GM23248 (cell line): ENCODE measurements at regions not wholly inside any gene's neighbourhood (a gene's known extent, or its start where the extent isn't known, plus 50 kb on each side); places are given as distances from the start of the nearest gene placed in this dataset.

Experiments used
- DNase-seq: peaks from one replicate; pipeline ENCODE4 v3.0.0-alpha.2; 2015
- H2AFZ ChIP-seq: fragments of 200-600 bp; sonication (generic); 2 replicates; pipeline ENCODE4 v1.6.1; 2016; ENCODE audit warnings: antibody characterized with exemption
- H3F3A ChIP-seq: fragments of 200-600 bp; sonication (generic); 2 replicates; pipeline ENCODE4 v1.6.1; 2016; ENCODE audit warnings: mild to moderate bottlenecking, antibody characterized with exemption, mixed run types; ENCODE audit not compliant: insufficient read depth
- H3K27ac ChIP-seq: fragments of 200-600 bp; sonication (generic); 2 replicates; pipeline ENCODE4 v1.5.1; 2016; ENCODE audit warnings: mild to moderate bottlenecking
- H3K27me3 ChIP-seq: fragments of 200-600 bp; sonication (generic); replicated peaks from 2 replicates; pipeline ENCODE4 v1.6.1; 2016; ENCODE audit warnings: mild to moderate bottlenecking; ENCODE audit not compliant: insufficient read depth
- H3K36me3 ChIP-seq: fragments of 200-600 bp; sonication (generic); 2 replicates; pipeline ENCODE4 v1.6.1; 2016; ENCODE audit warnings: low read depth, mild to moderate bottlenecking
- H3K4me1 ChIP-seq: fragments of 200-600 bp; sonication (generic); 2 replicates; pipeline ENCODE4 v1.6.1; 2016; ENCODE audit warnings: mild to moderate bottlenecking; ENCODE audit not compliant: insufficient read depth
- H3K4me2 ChIP-seq: fragments of 200-600 bp; sonication (generic); one replicate; pipeline ENCODE4 v1.6.1; 2016; ENCODE audit warnings: mild to moderate bottlenecking; ENCODE audit not compliant: unreplicated experiment
- H3K4me3 ChIP-seq: fragments of 200-600 bp; sonication (generic); 2 replicates; pipeline ENCODE4 v1.5.1; 2016; ENCODE audit warnings: mild to moderate bottlenecking
- H3K79me2 ChIP-seq: fragments of 200-600 bp; sonication (generic); 2 replicates; pipeline ENCODE4 v1.6.1; 2016; ENCODE audit warnings: mild to moderate bottlenecking; ENCODE audit not compliant: insufficient read depth
- H3K9ac ChIP-seq: fragments of 200-600 bp; sonication (generic); 2 replicates; pipeline ENCODE4 v1.6.1; 2016; ENCODE audit warnings: mild to moderate bottlenecking
- H3K9me2 ChIP-seq: fragments of 200-600 bp; sonication (generic); 2 replicates; pipeline ENCODE4 v1.6.1; 2016; ENCODE audit warnings: mixed run types, mild to moderate bottlenecking, moderate library complexity; ENCODE audit not compliant: insufficient read depth
- H3K9me3 ChIP-seq: fragments of 200-600 bp; sonication (generic); one replicate; pipeline ENCODE4 v1.6.1; 2017; ENCODE audit warnings: low read depth
- H4K20me1 ChIP-seq: fragments of 200-600 bp; sonication (generic); 2 replicates; pipeline ENCODE4 v1.6.0; 2016; ENCODE audit not compliant: insufficient read depth
- EZH2 ChIP-seq: fragments of 200-600 bp; sonication (generic); IDR thresholded peaks from 2 replicates; pipeline ENCODE4 v1.6.1; 2018; ENCODE audit warnings: antibody characterized with exemption, mild to moderate bottlenecking; ENCODE audit not compliant: insufficient read depth, poor library complexity, severe bottlenecking
- EZH2phosphoT487 ChIP-seq: fragments of 200-600 bp; sonication (generic); IDR thresholded peaks from 2 replicates; pipeline ENCODE4 v1.6.1; 2018; ENCODE audit warnings: antibody characterized with exemption, moderate library complexity, mild to moderate bottlenecking, low read depth; ENCODE audit not compliant: insufficient read depth
- WGBS, 2 experiments: methylation state at CpG; one replicate each; pipeline ENCODE4 v1.1.6; 2015 to 2017; ENCODE audit warnings: low lambda C conversion rate in 2 of 2, low coverage in 1 of 2; ENCODE audit errors: missing lambda C conversion rate in 2 of 2; 5-methylcytosine and 5-hydroxymethylcytosine counted together
- in situ Hi-C: fragments of 300-500 bp; cut with MboI; formaldehyde crosslinking; loops from 2 replicates; pipeline ENCODE4 v1.15.0; 2020

DNA sequence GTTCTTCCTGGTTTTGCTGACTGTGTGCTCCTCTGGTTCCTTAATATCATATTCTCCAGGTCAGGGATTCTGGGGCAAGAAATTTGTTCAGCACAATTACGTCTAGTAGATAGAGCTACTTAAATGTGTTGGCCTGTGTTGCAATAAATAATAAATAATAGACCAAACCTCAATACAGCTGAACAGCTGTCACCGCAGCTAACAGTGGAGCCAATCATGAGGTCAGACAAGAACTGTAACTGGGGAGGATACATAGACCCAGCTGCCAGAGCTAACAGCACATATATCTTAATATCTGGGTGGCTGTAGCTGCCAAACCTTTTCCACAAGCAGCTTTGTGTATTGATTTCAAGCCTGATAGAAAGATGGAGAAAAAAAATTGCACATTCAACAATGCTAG lies 1596.3 kb upstream of the PCDH20 start:
- no peak for TF ChIP-seq EZH2
- no peak for TF ChIP-seq EZH2phosphoT487
- Histone ChIP-seq H3K27me3 (no peaks in the 10 kb centered on the region), H3K9me3 (no peaks in the 10 kb centered on the region), H3K9me2 (no peaks in the 10 kb centered on the region), H3K4me2 (no peak overlapping the region), H3K4me1 (no peaks in the 10 kb centered on the region), H3K4me3 (no peak overlapping the region), H3K79me2 (no peaks in the 10 kb centered on the region), H3K36me3 (no peaks in the 10 kb centered on the region), H4K20me1 (no peaks in the 10 kb centered on the region), H3F3A (no peaks in the 10 kb centered on the region), H3K27ac (no peak overlapping the region), H3K9ac (no peak overlapping the region), H2AFZ (no peak overlapping the region)
- DNase-seq = no peak
- WGBS, 2 experiments = 5% methylated on average over 2 of the region's 2 CpGs
- in situ Hi-C loops = no loop called here

DNA sequence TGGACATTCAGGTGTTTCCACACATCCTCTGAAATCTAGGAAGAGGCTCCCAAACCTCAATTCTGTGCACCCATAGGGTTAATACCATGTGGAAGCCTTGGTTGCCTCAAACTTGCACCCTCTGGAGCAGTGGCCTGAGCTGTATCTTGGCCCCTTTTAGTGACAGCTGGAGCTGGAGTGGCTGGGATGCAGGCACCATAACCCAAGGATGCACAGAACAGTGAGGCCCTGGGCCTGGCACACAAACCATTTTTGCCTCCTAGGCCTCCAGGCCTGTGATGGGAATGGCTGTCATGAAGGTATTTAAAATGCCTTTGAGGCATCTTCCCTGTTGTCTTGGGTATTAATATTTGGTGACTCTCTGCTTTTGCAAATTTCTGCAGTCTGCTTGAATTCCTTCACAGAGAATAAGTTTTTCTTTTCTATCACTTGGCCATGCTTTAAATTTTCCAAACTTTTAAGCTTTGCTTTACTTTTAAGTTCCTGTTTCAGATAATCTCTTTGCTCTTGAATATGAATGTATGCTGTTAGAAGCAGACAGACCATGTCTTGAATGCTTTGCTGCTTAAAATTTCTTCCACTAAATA lies 1594.5 kb upstream of the PCDH20 start:
- H3K9me3 ChIP-seq = no peaks in the 10 kb centered on the region
- H3K9me2 ChIP-seq = no peaks in the 10 kb centered on the region

DNA sequence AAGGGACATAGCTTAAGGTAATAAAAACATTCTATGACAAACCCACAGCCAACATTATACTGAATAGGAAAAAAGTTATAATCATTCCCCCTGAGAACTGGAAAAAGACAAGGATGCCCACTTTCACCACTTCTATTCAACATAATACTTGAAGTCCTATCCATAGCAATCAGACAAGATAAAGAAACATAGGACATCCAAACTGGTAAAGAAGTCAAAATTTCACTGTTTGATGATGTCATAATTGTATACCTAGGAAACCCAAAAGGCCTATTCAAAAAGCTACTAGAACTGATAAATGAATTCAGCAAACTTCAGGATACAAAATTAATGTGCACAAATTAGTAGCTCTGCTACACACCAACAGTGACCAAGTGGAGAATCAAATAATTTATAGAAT lies 1590.0 kb upstream of the PCDH20 start:
- TF ChIP-seq EZH2phosphoT487 = no peak
- no peak for TF ChIP-seq EZH2
- H3K9ac ChIP-seq = no peak overlapping the region
- H3F3A ChIP-seq = no peaks in the 10 kb centered on the region
- H3K9me2 ChIP-seq = no peaks in the 10 kb centered on the region
- no peaks in the 10 kb centered on the region for H3K4me1 ChIP-seq
- no peaks in the 10 kb centered on the region for H3K9me3 ChIP-seq
- H3K27ac ChIP-seq = no peak overlapping the region
- in situ Hi-C loops = no loop called here
- DNase-seq = no peak
- H3K4me3 ChIP-seq = no peak overlapping the region
- H3K79me2 ChIP-seq = no peaks in the 10 kb centered on the region
- no peak overlapping the region for H2AFZ ChIP-seq
- no peaks in the 10 kb centered on the region for H3K27me3 ChIP-seq
- H4K20me1 ChIP-seq = no peaks in the 10 kb centered on the region
- H3K36me3 ChIP-seq = no peaks in the 10 kb centered on the region
- H3K4me2 ChIP-seq = no peak overlapping the region

More for the DNA sequence above, 1594.5 kb upstream of the PCDH20 start:
- DNase-seq = no peak
- Histone ChIP-seq H3K4me2 (no peak overlapping the region), H2AFZ (no peak overlapping the region), H3K36me3 (no peaks in the 10 kb centered on the region), H3K4me3 (no peak overlapping the region), H3F3A (no peaks in the 10 kb centered on the region), H3K27me3 (no peaks in the 10 kb centered on the region), H3K9ac (no peak overlapping the region), H3K4me1 (no peaks in the 10 kb centered on the region), H3K27ac (no peak overlapping the region), H3K79me2 (no peaks in the 10 kb centered on the region), H4K20me1 (no peaks in the 10 kb centered on the region)
- in situ Hi-C loops = no loop called here
- TF ChIP-seq EZH2 (no peak), EZH2phosphoT487 (no peak)

DNA sequence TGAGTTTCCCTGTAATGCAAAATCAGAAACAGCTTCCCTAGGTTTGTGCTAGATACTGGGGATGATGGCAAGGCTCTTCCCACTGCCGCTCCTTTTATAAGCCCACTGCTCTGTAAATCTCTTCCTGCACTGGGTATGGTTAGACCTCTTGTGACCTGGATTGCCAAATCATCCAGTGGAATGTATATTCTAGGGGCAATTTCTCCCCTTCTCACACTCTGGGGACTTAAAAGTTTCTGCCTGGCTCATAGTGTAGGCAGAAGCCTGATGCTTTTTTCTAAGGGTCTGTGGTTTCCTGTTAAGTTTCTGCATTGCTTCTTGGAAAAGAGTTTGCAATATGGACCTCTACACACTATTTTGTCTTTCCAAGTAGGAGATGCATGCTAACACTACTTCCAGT lies 1582.0 kb upstream of the PCDH20 start:
- DNase-seq = no peak
- Histone ChIP-seq H3K9ac (no peak overlapping the region), H3K36me3 (no peaks in the 10 kb centered on the region), H3K9me3 (no peaks in the 10 kb centered on the region), H3K4me3 (no peak overlapping the region), H3K4me2 (no peak overlapping the region), H4K20me1 (no peaks in the 10 kb centered on the region), H2AFZ (no peak overlapping the region), H3K27me3 (no peaks in the 10 kb centered on the region), H3K79me2 (no peaks in the 10 kb centered on the region), H3K27ac (no peak overlapping the region), H3K4me1 (no peaks in the 10 kb centered on the region), H3F3A (no peaks in the 10 kb centered on the region), H3K9me2 (no peaks in the 10 kb centered on the region)
- in situ Hi-C loops = no loop called here
- TF ChIP-seq EZH2phosphoT487 = no peak
- no peak for TF ChIP-seq EZH2
- WGBS, 2 experiments = 40 to 60% methylated on average over 1 of the region's 1 CpG

DNA sequence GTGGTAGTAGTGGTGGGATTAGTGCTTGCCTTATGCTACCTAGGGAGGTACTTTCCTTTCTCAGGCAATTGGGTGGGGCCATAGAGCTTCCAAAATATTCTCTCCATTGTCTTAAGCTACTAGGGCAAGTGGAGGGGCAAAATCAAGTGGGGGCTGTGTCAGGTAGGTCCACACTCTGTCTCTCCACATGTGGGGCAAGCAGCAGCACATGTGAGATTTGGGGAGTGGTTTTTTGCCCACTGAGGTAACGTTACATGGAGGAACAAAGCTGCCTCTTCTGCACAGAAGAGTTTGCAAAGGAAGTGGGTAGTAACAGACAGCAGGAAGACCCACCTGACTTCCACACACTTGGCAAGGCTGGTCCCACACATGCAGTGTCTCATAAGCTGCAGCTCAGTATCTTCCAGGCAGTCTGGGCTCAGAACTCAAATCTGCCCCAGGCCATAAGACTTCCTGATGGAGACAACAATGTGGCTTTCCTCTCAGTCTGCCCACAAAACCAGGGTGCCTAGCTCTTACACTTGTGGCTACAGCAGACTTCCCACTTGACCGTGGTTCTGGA lies 1581.5 kb upstream of the PCDH20 start:
- H3K9me2 ChIP-seq = no peaks in the 10 kb centered on the region
- no peaks in the 10 kb centered on the region for H3K36me3 ChIP-seq
- no peaks in the 10 kb centered on the region for H3K9me3 ChIP-seq
- no peaks in the 10 kb centered on the region for H3K4me1 ChIP-seq
- no peak overlapping the region for H3K4me2 ChIP-seq
- no peak for DNase-seq
- no peaks in the 10 kb centered on the region for H3K79me2 ChIP-seq
- H2AFZ ChIP-seq = no peak overlapping the region
- H3K27ac ChIP-seq = no peak overlapping the region
- H3K4me3 ChIP-seq = no peak overlapping the region
- no peaks in the 10 kb centered on the region for H3K27me3 ChIP-seq
- TF ChIP-seq EZH2 = no peak
- TF ChIP-seq EZH2phosphoT487 = no peak
- no peaks in the 10 kb centered on the region for H3F3A ChIP-seq
- in situ Hi-C loops = no loop called here
- no peak overlapping the region for H3K9ac ChIP-seq
- no peaks in the 10 kb centered on the region for H4K20me1 ChIP-seq
- WGBS, 2 experiments = 15 to 24% methylated on average over 2 of the region's 2 CpGs
